ENCODE measurements at regions not wholly inside any gene's neighbourhood (a gene's known extent, or its start where the extent isn't known, plus 50 kb on each side); places are given as distances from the start of the nearest gene placed in this dataset.

DNA sequence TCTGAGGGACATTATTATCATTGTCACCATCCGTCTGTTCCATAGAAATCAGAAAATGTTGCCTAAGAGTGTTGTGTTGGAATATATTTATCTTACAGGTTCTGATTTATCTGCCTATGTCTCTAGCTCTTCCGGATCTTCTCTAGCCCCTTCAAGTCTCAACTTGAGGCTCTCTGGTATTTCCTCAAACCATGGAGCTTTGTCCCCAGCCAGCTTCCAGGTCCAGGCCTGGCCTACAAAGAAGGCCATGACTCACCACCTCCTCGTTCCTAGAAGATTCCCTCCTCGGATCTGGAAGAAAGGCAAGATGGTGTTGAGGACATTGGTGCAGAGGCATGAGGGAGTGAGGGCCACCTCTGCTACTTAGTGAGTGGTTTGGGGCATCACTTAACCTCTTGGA lies 122.1 kb upstream of the TRIB2 start:
- ChIA-PET POLR2A (no interaction called here), CTCF (no interaction called here)
- ATAC-seq = no peak
- Mint-ChIP-seq H3K27ac (no peak overlapping the region), H3K36me3 (ENCODE audit: low read depth) (no peaks in the 10 kb centered on the region), H3K4me1 (ENCODE audit: low read depth) (peaks cover 15% of the 10 kb centered on the region), H3K27me3 (no peaks in the 10 kb centered on the region), H3K9me3 (no peaks in the 10 kb centered on the region), H3K4me3 (no peak overlapping the region)
- TF ChIP-seq, protein P1, sequence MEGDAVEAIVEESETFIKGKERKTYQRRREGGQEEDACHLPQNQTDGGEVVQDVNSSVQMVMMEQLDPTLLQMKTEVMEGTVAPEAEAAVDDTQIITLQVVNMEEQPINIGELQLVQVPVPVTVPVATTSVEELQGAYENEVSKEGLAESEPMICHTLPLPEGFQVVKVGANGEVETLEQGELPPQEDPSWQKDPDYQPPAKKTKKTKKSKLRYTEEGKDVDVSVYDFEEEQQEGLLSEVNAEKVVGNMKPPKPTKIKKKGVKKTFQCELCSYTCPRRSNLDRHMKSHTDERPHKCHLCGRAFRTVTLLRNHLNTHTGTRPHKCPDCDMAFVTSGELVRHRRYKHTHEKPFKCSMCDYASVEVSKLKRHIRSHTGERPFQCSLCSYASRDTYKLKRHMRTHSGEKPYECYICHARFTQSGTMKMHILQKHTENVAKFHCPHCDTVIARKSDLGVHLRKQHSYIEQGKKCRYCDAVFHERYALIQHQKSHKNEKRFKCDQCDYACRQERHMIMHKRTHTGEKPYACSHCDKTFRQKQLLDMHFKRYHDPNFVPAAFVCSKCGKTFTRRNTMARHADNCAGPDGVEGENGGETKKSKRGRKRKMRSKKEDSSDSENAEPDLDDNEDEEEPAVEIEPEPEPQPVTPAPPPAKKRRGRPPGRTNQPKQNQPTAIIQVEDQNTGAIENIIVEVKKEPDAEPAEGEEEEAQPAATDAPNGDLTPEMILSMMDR (IDR thresholded peaks at IDR 0.05) = no peak
- intact Hi-C loops (cut with micrococcal nuclease) = no loop called here
- DNase-seq = no peak

DNA sequence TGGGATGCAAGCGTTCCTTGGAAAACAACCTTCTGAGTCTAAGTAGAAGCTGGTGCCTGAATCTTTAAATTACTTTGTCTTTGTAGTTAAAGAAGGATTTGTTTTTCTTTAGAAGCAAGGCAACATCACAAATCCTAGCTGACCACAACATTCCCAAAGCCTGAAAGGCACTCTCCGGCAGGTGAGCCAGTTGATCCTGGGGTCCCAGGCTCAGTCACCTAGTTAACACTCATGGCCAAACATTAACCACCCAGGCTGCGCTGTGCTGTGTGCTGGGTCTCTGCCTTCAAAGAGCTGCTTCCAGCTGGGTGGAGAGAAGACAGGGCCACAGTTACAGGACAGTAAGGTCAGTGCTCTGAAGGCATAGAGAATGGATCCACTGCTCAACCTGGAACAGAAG lies 120.0 kb upstream of the TRIB2 start:
- intact Hi-C loops (cut with micrococcal nuclease) = no loop called here
- TF ChIP-seq, protein P1 (IDR thresholded peaks at IDR 0.05) = no peak
- Mint-ChIP-seq H3K27me3 (no peaks in the 10 kb centered on the region), H3K9me3 (no peaks in the 10 kb centered on the region), H3K27ac (no peak overlapping the region), H3K4me1 (ENCODE audit: low read depth) (peaks cover 4% of the 10 kb centered on the region), H3K36me3 (ENCODE audit: low read depth) (no peaks in the 10 kb centered on the region), H3K4me3 (no peak overlapping the region)
- ATAC-seq = no peak
- DNase-seq = no peak
- ChIA-PET POLR2A (interaction anchor here (0.8 kb wide), 1 partner anchor 18 kb away, joined by 4 read pairs; no protein-coding TSS in a partner anchor), CTCF (no interaction called here)

DNA sequence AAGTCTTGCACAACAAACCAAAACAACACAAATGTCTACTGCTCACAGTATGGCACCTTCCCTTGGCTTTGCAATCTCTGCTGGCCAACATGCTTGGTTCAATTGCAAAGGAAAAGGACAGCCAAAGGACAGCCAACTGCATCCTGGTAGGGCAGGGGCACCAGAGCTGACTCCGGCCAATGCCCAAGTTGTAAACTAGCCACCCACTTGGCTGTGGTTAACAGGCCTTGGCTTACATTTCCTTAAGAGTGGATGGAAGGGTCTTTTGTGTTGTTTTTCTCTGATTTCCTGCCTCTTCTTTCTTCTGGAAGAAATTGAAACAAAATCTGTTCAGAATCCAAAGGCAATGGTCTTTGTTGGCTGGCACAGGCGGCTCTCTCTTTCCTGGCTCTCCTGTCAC lies 119.1 kb upstream of the TRIB2 start:
- ChIA-PET POLR2A (no interaction called here), CTCF (no interaction called here)
- peaks cover 3% of the 10 kb centered on the region for H3K4me1 Mint-ChIP-seq (ENCODE audit: low read depth)
- TF ChIP-seq, protein P1 (IDR thresholded peaks at IDR 0.05) = no peak
- H3K27me3 Mint-ChIP-seq = no peaks in the 10 kb centered on the region
- ATAC-seq (no peak), DNase-seq (no peak)
- H3K9me3 Mint-ChIP-seq = no peaks in the 10 kb centered on the region
- no peak overlapping the region for H3K4me3 Mint-ChIP-seq
- no peak overlapping the region for H3K27ac Mint-ChIP-seq
- no peaks in the 10 kb centered on the region for H3K36me3 Mint-ChIP-seq (ENCODE audit: low read depth)
- intact Hi-C loops (cut with micrococcal nuclease) = no loop called here

DNA sequence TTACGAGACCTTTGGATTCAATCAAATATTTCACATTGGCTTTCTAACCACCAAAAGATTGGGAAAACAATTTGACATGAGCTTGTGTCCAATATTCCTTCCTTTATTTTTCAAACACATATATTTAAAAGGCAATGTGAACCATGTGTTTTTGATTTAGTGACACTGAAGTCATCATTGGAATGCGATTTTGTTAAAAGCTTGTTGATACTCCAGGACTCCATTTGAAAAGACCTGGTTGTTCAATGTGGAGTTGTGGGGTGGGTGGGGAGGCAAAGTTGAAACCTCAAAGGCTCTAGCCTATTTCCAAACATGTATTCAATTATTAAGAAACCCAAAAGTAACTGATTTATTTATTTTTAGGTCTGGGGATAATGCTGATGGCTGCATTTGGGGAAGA lies 114.1 kb upstream of the TRIB2 start:
- no peaks in the 10 kb centered on the region for H3K9me3 Mint-ChIP-seq
- no peak for ATAC-seq
- POLR2A ChIA-PET = interaction anchor here (1.8 kb wide), 1 partner anchor 12 kb away, joined by 4 read pairs; no protein-coding TSS in a partner anchor

DNA sequence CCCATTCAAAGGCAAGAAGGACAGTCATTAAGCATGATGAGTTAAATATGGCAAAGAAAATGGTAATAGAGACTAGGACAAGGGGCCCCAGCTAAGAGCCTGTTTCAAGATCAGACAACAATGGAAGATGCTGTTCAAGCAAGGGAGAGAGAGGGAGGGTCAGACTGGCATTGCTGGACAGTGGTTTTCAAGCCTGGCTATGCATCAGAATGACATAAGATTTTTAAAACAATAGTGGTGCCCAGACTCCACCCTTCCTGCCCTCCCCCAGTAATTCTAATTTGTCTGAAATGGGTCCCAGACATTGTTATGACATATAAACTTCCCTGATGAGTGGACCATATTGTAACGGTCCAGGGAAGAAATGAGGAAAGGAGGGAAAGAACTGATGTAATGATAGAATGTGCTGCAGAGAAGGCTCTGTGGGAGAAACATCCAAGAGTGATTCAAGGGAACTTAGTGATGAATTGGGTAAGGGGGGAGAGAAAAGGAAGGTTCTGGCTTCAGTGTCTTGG lies 112.9 kb upstream of the TRIB2 start:
- no peaks in the 10 kb centered on the region for H3K27me3 Mint-ChIP-seq
- CTCF ChIA-PET = no interaction called here
- intact Hi-C loops (cut with micrococcal nuclease) = no loop called here
- TF ChIP-seq, protein P1 (IDR thresholded peaks at IDR 0.05) = no peak
- POLR2A ChIA-PET = no interaction called here
- peaks cover 14% of the 10 kb centered on the region for H3K4me1 Mint-ChIP-seq (ENCODE audit: low read depth)
- no peak overlapping the region for H3K4me3 Mint-ChIP-seq
- ATAC-seq = no peak
- no peak overlapping the region for H3K27ac Mint-ChIP-seq
- H3K9me3 Mint-ChIP-seq = peaks cover 2% of the 10 kb centered on the region
- no peak for DNase-seq
- H3K36me3 Mint-ChIP-seq (ENCODE audit: low read depth) = no peaks in the 10 kb centered on the region

More for the DNA sequence above, 114.1 kb upstream of the TRIB2 start:
- H3K36me3 Mint-ChIP-seq (ENCODE audit: low read depth) = no peaks in the 10 kb centered on the region
- H3K4me1 Mint-ChIP-seq (ENCODE audit: low read depth) = peaks cover 12% of the 10 kb centered on the region
- no peak overlapping the region for H3K4me3 Mint-ChIP-seq
- H3K27me3 Mint-ChIP-seq = no peaks in the 10 kb centered on the region
- intact Hi-C loops (cut with micrococcal nuclease) = no loop called here
- no peak for DNase-seq
- CTCF ChIA-PET = interaction anchor here (1.3 to 1.4 kb wide), 2 partner anchors 10 to 12 kb away, joined by 3 to 4 read pairs; no protein-coding TSS in a partner anchor
- TF ChIP-seq, protein P1 (IDR thresholded peaks at IDR 0.05) = no peak
- H3K27ac Mint-ChIP-seq = no peak overlapping the region

Data from activated CD8-positive, alpha-beta T cell treated with anti-CD3 and anti-CD28 coated beads for 36 hours (primary cell).